ENCODE measurements at regions not wholly inside any gene's neighbourhood (a gene's known extent, or its start where the extent isn't known, plus 50 kb on each side); places are given as distances from the start of the nearest gene placed in this dataset.

DNA sequence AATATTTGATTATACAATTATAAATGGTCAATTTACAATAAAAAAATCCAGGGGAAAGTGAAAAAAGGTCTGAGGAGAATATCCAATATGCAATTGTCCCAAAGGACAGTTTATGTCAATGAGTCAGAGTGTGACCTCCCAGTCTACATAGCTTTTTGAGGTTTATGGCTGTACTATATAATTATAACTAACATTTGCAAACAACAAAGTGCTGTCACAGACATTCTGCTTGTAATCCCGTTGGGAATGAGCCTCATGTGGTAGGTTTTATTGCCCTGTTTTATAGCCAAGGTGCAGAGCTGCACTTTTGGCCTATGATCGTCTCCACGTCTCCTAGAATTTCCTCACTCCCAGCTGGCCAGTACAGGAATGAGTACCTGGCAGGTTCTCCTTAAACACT, 103.8 kb downstream of the ADSS2 start:
- DNase-seq (ENCODE audit: low read depth), result no peak

GRCh38 chr1:244349103-244349531, 102.6 kb downstream of the ADSS2 start:
- DNase-seq (ENCODE audit: low read depth), result no peak

DNA sequence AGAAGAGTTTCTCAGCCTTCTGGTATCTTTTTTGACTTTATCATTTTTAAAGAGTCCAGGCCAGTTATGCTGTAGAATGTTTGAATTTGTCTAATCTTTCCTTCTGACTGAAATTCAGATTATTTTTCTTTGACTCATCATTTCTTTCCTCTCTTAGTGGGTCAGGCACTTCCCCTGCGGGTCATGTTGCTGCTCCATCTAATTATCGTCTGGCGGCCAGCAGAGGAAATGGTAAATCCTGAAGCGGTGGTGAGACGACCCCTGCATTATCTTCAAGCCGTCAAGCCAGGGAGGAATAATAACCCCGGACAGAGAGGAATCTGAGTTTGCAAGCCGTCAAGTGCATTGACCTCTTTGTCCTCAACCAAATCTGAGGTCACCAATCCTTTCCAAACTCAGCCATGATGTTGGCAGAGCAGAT, 102.1 kb downstream of the ADSS2 start:
- DNase-seq (ENCODE audit: low read depth), result no peak

- no peak for DNase-seq (ENCODE audit: low read depth)
These were observed 101.7 kb downstream of the ADSS2 start for GRCh38 chr1:244350027-244350426.

DNA sequence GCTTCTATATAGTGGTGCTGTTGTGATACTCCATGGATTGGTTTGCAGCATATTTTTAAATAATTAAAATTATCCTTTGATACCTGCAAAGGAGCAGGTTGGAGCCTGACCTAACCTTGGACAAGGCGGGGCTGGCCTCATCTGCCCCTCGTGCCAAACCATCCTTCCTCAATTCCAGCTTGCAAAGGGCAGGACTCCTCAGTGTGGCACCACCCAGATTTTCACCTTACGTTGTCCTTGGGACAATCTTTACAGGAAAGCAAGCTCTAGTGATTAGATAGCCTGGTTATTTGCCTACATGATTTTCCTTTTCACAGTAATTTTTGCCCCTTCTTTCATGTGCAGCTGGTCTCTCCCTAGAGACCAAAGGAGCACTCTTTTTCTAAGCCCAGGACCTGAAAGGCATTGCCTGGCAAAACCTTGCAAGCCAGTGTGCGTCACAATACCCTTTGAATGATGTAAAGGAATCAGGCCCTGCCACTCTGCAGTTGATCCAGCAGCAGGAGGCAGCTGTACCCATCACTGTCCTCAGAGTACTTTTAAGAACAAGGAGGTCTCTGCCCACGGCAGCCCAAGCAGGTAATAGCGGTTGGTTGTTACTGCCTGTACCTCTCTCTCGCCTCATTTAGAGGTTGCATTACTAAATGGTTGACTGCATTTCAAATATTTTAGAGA, 99.4 kb downstream of the ADSS2 start:
- no peak for DNase-seq (ENCODE audit: low read depth)

DNA sequence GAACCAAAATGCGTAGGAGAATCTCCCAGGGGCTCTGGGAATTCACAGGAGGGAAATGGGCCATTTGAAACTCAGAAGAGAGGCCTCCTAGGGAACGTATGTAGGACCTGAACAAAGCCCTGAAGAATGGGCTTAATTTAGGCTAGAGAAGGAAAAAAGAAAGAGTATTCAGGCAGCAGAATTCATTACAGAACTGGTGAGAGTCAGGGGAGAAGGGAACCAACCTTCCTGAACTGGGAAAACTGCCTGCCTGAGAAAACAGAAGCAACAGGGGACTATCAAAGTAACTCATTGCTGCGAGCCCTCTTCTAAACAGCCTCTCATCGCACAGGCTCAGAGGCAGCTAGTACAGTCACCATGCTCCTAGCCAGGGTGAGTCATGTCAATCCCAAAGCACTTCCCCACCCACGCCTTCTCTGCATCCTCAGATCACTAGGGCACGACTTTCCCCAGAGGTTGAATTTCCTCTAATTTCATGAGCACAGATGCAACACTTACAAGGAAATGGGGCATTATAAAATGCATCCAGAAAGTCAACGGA, 98.1 kb downstream of the ADSS2 start:
- DNase-seq (ENCODE audit: low read depth), result no peak

DNA sequence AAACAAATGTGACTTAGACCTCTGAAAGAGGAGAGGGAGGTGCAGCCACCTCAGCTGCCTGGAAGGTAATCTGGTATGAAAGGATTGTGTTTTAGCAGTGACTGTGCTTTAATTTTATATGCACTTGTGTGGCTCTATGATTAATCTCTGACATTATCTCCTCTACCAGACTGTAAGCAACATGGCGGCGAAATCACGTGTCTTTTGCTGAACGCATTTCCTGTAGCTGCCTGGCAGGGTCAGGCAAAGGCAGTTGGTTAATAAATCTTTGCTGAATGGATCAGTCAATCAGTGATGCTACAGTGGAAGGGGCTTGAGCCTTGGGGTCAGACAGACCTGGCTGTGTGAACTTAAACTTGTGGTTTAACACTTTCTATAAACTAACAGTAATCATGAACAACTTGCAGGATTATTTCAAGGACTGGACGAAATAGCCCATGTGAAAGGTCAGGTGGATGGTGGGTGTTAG, 96.9 kb downstream of the ADSS2 start:
- no peak for DNase-seq (ENCODE audit: low read depth)

DNA sequence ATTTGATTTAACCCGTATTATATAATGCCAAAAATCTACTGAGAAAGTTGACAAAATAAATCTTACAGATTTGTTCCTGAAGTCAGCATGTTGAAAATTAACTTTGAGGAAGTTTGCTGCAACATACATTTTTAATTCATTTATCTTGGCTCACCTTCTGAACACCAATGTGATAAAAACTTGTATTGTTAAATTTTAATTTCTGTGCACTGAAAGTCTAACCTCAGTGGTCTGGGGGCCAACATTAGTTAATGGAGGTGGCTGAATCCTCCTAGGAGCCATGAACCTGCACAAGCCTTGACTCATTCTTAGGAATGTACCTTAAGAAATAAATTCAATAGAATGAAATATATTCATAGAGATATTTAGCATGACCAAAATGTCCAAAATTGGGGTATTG, 95.3 kb downstream of the ADSS2 start:
- no peak for DNase-seq (ENCODE audit: low read depth)
